ENCODE measurements at regions not wholly inside any gene's neighbourhood (a gene's known extent, or its start where the extent isn't known, plus 50 kb on each side); places are given as distances from the start of the nearest gene placed in this dataset.
A peak's percentile ranks its signal among the peaks of the same experiment; 100 is the strongest.

DNA sequence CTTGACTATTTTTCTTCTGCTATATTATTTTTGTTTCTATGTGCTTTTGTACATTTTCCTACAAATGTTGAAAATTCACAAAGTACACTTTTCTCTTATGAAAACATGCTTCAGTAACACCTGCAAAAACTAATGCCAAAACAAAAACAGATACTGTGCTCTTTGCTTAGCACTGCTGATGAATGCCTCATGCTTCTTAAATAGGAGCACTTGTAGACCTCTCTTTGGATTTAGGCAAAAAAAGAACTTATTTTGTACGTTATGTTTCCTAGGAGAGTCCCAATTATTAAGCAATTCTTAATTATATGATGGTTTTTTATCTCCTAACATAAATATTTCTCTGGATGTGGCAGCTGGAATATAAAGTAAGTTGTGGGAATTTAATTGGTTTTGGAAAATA, 285.0 kb upstream of the ARSJ start:
- CTCF ChIA-PET, result interaction anchor here (1.2 kb wide), 1 partner anchor 14 kb away, joined by 4 read pairs; no protein-coding TSS in a partner anchor
- H3K4me1 Mint-ChIP-seq (ENCODE audit: low read depth, unreplicated experiment), result peaks cover 28% of the 10 kb centered on the region
- intact Hi-C loops (cut with micrococcal nuclease; ENCODE audit: unreplicated experiment), result loop anchor here (10.0 kb wide), 1 partner anchor 100 kb away; no protein-coding TSS in a partner anchor
- TF ChIP-seq, protein P1, sequence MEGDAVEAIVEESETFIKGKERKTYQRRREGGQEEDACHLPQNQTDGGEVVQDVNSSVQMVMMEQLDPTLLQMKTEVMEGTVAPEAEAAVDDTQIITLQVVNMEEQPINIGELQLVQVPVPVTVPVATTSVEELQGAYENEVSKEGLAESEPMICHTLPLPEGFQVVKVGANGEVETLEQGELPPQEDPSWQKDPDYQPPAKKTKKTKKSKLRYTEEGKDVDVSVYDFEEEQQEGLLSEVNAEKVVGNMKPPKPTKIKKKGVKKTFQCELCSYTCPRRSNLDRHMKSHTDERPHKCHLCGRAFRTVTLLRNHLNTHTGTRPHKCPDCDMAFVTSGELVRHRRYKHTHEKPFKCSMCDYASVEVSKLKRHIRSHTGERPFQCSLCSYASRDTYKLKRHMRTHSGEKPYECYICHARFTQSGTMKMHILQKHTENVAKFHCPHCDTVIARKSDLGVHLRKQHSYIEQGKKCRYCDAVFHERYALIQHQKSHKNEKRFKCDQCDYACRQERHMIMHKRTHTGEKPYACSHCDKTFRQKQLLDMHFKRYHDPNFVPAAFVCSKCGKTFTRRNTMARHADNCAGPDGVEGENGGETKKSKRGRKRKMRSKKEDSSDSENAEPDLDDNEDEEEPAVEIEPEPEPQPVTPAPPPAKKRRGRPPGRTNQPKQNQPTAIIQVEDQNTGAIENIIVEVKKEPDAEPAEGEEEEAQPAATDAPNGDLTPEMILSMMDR (IDR thresholded peaks at IDR 0.05; ENCODE audit: unreplicated experiment), result no peak
- H3K27ac Mint-ChIP-seq (ENCODE audit: unreplicated experiment), result peak overlapping the region; percentile 69
- H3K4me3 Mint-ChIP-seq (ENCODE audit: low read depth, unreplicated experiment), result peak overlapping the region; percentile 22
- peaks cover under 1% of the 10 kb centered on the region for H3K9me3 Mint-ChIP-seq (ENCODE audit: low read depth, unreplicated experiment)
- no peak for DNase-seq
- H3K27me3 Mint-ChIP-seq (ENCODE audit: unreplicated experiment), result no peaks in the 10 kb centered on the region
- no peaks in the 10 kb centered on the region for H3K36me3 Mint-ChIP-seq (ENCODE audit: insufficient read depth, unreplicated experiment)
- no TSS peak for BruUV-seq (replicated peaks)

DNA sequence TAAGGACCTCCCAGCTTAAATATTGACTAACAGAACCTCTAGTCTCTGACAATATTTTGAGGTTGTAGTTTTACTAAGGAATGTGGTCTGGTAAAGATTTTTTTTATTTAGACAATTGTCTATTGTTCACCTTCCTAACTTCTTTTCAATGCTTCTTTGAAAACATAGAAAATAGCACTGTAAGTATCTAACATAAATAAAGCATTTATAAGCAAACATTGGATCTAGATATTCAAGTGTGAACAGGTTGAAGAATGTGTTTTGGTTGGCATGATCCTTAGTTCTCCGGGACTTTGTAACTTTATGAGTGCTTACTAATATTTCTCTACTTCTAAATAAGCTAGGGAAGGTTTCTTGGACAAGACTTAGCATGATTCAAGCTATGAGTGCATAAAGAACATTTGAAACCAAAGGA, 285.4 kb upstream of the ARSJ start:
- BruUV-seq (replicated peaks), result no TSS peak
- peaks cover 5% of the 10 kb centered on the region for H3K9me3 Mint-ChIP-seq (ENCODE audit: low read depth, unreplicated experiment)
- CTCF ChIA-PET, result interaction anchor here (0.7 to 1.2 kb wide), 2 partner anchors 12 to 14 kb away, joined by 3 to 4 read pairs; no protein-coding TSS in a partner anchor

DNA sequence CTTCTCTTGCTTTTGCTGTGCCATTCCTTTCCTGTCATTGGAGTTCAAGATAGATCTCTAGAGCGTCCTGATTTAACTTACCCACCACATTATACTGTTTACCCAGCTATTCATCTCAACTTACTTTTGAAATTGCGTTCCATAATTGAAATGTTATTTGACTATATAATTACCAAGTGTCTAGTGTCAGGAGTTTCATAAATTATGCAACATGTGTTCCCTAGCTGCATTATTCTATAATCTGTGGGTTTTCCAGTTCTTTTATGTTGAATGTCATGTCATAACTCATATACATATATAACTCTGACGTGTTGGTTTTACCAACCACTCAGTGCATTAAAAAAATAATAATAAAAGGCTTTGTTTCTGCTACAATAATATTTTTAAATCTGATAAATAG, 285.9 kb upstream of the ARSJ start:
- CTCF ChIA-PET, result interaction anchor here (0.7 to 1.2 kb wide), 2 partner anchors 11 to 15 kb away, joined by 3 to 4 read pairs; no protein-coding TSS in a partner anchor

More for the DNA sequence above, 285.4 kb upstream of the ARSJ start:
- Mint-ChIP-seq H3K4me1 (ENCODE audit: low read depth, unreplicated experiment) (peaks cover 32% of the 10 kb centered on the region), H3K36me3 (ENCODE audit: insufficient read depth, unreplicated experiment) (no peaks in the 10 kb centered on the region), H3K27ac (ENCODE audit: unreplicated experiment) (peak overlapping the region; percentile 69), H3K27me3 (ENCODE audit: unreplicated experiment) (no peaks in the 10 kb centered on the region), H3K4me3 (ENCODE audit: low read depth, unreplicated experiment) (peak overlapping the region; percentile 22)
- intact Hi-C loops (cut with micrococcal nuclease; ENCODE audit: unreplicated experiment), result loop anchor here (10.0 kb wide), 1 partner anchor 100 kb away; no protein-coding TSS in a partner anchor
- DNase-seq, result no peak
- TF ChIP-seq, protein P1 (IDR thresholded peaks at IDR 0.05; ENCODE audit: unreplicated experiment), result no peak

DNA sequence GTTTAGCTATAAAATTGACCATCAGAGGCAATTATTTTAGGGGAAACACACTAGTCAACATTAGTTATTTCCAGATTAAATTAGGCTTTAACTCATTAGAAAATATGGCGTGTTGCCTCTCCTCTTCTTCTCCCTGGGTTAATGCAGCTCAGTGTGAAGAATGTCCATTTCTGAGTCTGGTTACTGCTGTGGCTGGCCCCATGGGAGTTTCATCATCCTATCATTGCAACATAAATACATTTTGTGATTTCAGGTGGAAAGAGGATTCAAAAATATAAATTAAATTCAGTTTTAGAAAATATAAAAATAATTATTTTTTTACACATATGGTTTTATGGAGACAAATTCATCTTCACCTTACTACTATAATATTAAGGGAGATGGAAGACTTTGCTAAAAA, 288.5 kb upstream of the ARSJ start:
- CTCF ChIA-PET, result no interaction called here
- Mint-ChIP-seq H3K4me3 (ENCODE audit: low read depth, unreplicated experiment) (no peak overlapping the region), H3K27me3 (ENCODE audit: unreplicated experiment) (no peaks in the 10 kb centered on the region), H3K4me1 (ENCODE audit: low read depth, unreplicated experiment) (peaks cover 44% of the 10 kb centered on the region), H3K9me3 (ENCODE audit: low read depth, unreplicated experiment) (peaks cover 6% of the 10 kb centered on the region), H3K36me3 (ENCODE audit: insufficient read depth, unreplicated experiment) (no peaks in the 10 kb centered on the region), H3K27ac (ENCODE audit: unreplicated experiment) (no peak overlapping the region)
- TF ChIP-seq, protein P1 (IDR thresholded peaks at IDR 0.05; ENCODE audit: unreplicated experiment), result no peak
- intact Hi-C loops (cut with micrococcal nuclease; ENCODE audit: unreplicated experiment), result loop anchor here (10.0 kb wide), 1 partner anchor 97 kb away; no protein-coding TSS in a partner anchor
- BruUV-seq (replicated peaks), result no TSS peak
- DNase-seq, result no peak

More for the DNA sequence above, 285.9 kb upstream of the ARSJ start:
- H3K9me3 Mint-ChIP-seq (ENCODE audit: low read depth, unreplicated experiment), result peaks cover 6% of the 10 kb centered on the region
- H3K4me1 Mint-ChIP-seq (ENCODE audit: low read depth, unreplicated experiment), result peaks cover 35% of the 10 kb centered on the region
- intact Hi-C loops (cut with micrococcal nuclease; ENCODE audit: unreplicated experiment), result loop anchor here (10.0 kb wide), 1 partner anchor 99 kb away; no protein-coding TSS in a partner anchor
- no peaks in the 10 kb centered on the region for H3K36me3 Mint-ChIP-seq (ENCODE audit: insufficient read depth, unreplicated experiment)
- TF ChIP-seq, protein P1 (IDR thresholded peaks at IDR 0.05; ENCODE audit: unreplicated experiment), result no peak
- no TSS peak for BruUV-seq (replicated peaks)
- H3K27me3 Mint-ChIP-seq (ENCODE audit: unreplicated experiment), result no peaks in the 10 kb centered on the region
- no peak for DNase-seq
- H3K4me3 Mint-ChIP-seq (ENCODE audit: low read depth, unreplicated experiment), result peak overlapping the region; percentile 22
- H3K27ac Mint-ChIP-seq (ENCODE audit: unreplicated experiment), result peak overlapping the region; percentile 69

Data from Calu3 (cell line).